ENCODE measurements at regions not wholly inside any gene's neighbourhood (a gene's known extent, or its start where the extent isn't known, plus 50 kb on each side); places are given as distances from the start of the nearest gene placed in this dataset.

- DNase-seq = no peak
Observed at GRCh38 chr10:88023676-88024075, 160.3 kb downstream of the PTEN start.

- DNase-seq = no peak
Observed at GRCh38 chr10:88026031-88026430, 162.6 kb downstream of the PTEN start.

- peak; percentile 95 for DNase-seq
Observed at GRCh38 chr10:88027570-88027969, 164.1 kb downstream of the PTEN start.

- no peak for DNase-seq
Observed at GRCh38 chr10:88028072-88028471, 164.6 kb downstream of the PTEN start.

GRCh38 chr10:88028654-88029053, 165.2 kb downstream of the PTEN start:
- DNase-seq = no peak

- DNase-seq = peak; percentile 42
Observed at GRCh38 chr10:88032566-88032965, 169.1 kb downstream of the PTEN start.

GRCh38 chr10:88033385-88033784, 170.0 kb downstream of the PTEN start:
- no peak for DNase-seq

- no peak for DNase-seq
Observed at GRCh38 chr10:88033793-88034192, 170.4 kb downstream of the PTEN start.

GRCh38 chr10:88036126-88036525, 172.7 kb downstream of the PTEN start:
- DNase-seq = no peak

GRCh38 chr10:88037623-88038022, 174.2 kb downstream of the PTEN start:
- DNase-seq = no peak

GRCh38 chr10:88038268-88038667, 174.8 kb downstream of the PTEN start:
- no peak for DNase-seq

- DNase-seq = peak; percentile 49
Observed at GRCh38 chr10:88039496-88040200, 176.2 kb downstream of the PTEN start.

GRCh38 chr10:88041243-88042159, 178.1 kb downstream of the PTEN start:
- DNase-seq = no peak

GRCh38 chr10:88042160-88043100, 179.0 kb downstream of the PTEN start:
- peak; percentile 74 for DNase-seq

- no peak for DNase-seq
Observed at GRCh38 chr10:88045096-88045495, 181.7 kb downstream of the PTEN start.

GRCh38 chr10:88045656-88046415, 182.4 kb downstream of the PTEN start:
- no peak for DNase-seq

GRCh38 chr10:88047579-88047978, 184.2 kb downstream of the PTEN start:
- no peak for DNase-seq

- no peak for DNase-seq
Observed at GRCh38 chr10:88048312-88048711, 184.9 kb downstream of the PTEN start.

GRCh38 chr10:88049204-88049603, 185.8 kb downstream of the PTEN start:
- no peak for DNase-seq

GRCh38 chr10:88057720-88058119, 194.3 kb downstream of the PTEN start:
- DNase-seq = no peak

- no peak for DNase-seq
Observed at GRCh38 chr10:88058750-88059149, 195.3 kb downstream of the PTEN start.

- DNase-seq = peak; percentile 62
Observed at GRCh38 chr10:88059190-88059589, 195.8 kb downstream of the PTEN start.
